SU-DHL-6 (cell line): ENCODE measurements at regions not wholly inside any gene's neighbourhood (a gene's known extent, or its start where the extent isn't known, plus 50 kb on each side); places are given as distances from the start of the nearest gene placed in this dataset.

Source experiments
- H2AFZ ChIP-seq: fragments of 200-600 bp; sonication (generic); 2 replicates; pipeline ENCODE4 v1.6.1; 2014; ENCODE audit warnings: low read depth, mild to moderate bottlenecking, moderate library complexity, mixed read lengths, antibody characterized with exemption, low read length; ENCODE audit not compliant: severe bottlenecking
- H3F3A ChIP-seq: fragments of 200-600 bp; shearing (Covaris generic); 2 replicates; pipeline ENCODE4 v1.6.0; 2016; ENCODE audit warnings: antibody characterized with exemption, mild to moderate bottlenecking; ENCODE audit not compliant: insufficient read depth
- H3K27ac ChIP-seq: fragments of 200-600 bp; sonication (generic); 2 replicates; pipeline ENCODE4 v1.5.1; 2016; ENCODE audit warnings: low read depth, mild to moderate bottlenecking, low read length, moderate library complexity, mixed read lengths
- H3K27me3 ChIP-seq: fragments of 200-600 bp; sonication (generic), shearing (Covaris generic); 2 replicates; pipeline ENCODE4 v1.6.0; 2014; ENCODE audit warnings: mild to moderate bottlenecking, low read length
- H3K36me3 ChIP-seq: fragments of 200-600 bp; sonication (generic); 2 replicates; pipeline ENCODE4 v1.6.1; 2014; ENCODE audit warnings: mild to moderate bottlenecking, low read length, mixed read lengths
- H3K4me2 ChIP-seq: fragments of 300-600, 200-600 bp; shearing (Covaris generic), sonication (generic); 2 replicates; pipeline ENCODE4 v1.6.0; 2014; ENCODE audit warnings: low read length, low read depth, mild to moderate bottlenecking; ENCODE audit not compliant: poor library complexity, severe bottlenecking
- H3K4me3 ChIP-seq: fragments of 200-600 bp; sonication (generic); 2 replicates; pipeline ENCODE4 v1.5.1; 2014; ENCODE audit warnings: antibody characterized with exemption, low read length, mild to moderate bottlenecking, mixed read lengths; ENCODE audit not compliant: insufficient read depth, poor library complexity, severe bottlenecking
- H3K79me2 ChIP-seq: fragments of 200-600 bp; sonication (generic); 2 replicates; pipeline ENCODE4 v1.6.1; 2014; ENCODE audit warnings: mild to moderate bottlenecking, low read length, moderate library complexity; ENCODE audit not compliant: insufficient read depth
- H3K9ac ChIP-seq: fragments of 200-600 bp; sonication (generic); 2 replicates; pipeline ENCODE4 v1.7.0; 2014; ENCODE audit warnings: mild to moderate bottlenecking, low read length
- H3K9me2 ChIP-seq: fragments of 200-600 bp; sonication (generic); replicated peaks from 2 replicates; pipeline ENCODE4 v1.6.1; 2014; ENCODE audit warnings: low read length; ENCODE audit not compliant: insufficient read depth
- H3K9me3 ChIP-seq: fragments of 200-600 bp; sonication (generic); 2 replicates; pipeline ENCODE4 v1.6.1; 2014; ENCODE audit warnings: low read length, mixed read lengths; ENCODE audit not compliant: insufficient read depth
- H4K20me1 ChIP-seq: fragments of 200-600 bp; sonication (generic); 2 replicates; pipeline ENCODE4 v1.6.1; 2014; ENCODE audit warnings: low read depth, mild to moderate bottlenecking, antibody characterized with exemption, low read length, moderate library complexity, mixed read lengths
- CTCF ChIP-seq: fragments of 200-600 bp; sonication (generic); IDR thresholded peaks from one replicate; pipeline ENCODE4 v1.5.1; 2017; ENCODE audit warnings: antibody characterized with exemption, mild to moderate bottlenecking, low read length, moderate library complexity; ENCODE audit not compliant: insufficient read depth, poor library complexity, severe bottlenecking
- EZH2phosphoT487 ChIP-seq: fragments of 200-600 bp; sonication (generic), shearing (Covaris generic); conservative IDR thresholded peaks from 2 replicates; pipeline ENCODE4 v1.6.1; 2018; ENCODE audit warnings: mild to moderate bottlenecking, antibody characterized with exemption, low read length, moderate library complexity, mixed read lengths

- TF ChIP-seq EZH2phosphoT487: no peak
- no peak for TF ChIP-seq CTCF
- no peaks in the 10 kb centered on the region for H3F3A ChIP-seq
- H3K27ac ChIP-seq: no peak overlapping the region
- H2AFZ ChIP-seq: no peak overlapping the region
- H3K36me3 ChIP-seq: no peaks in the 10 kb centered on the region
- no peaks in the 10 kb centered on the region for H3K79me2 ChIP-seq
- no peak overlapping the region for H3K4me3 ChIP-seq
- H3K9ac ChIP-seq: no peak overlapping the region
- no peaks in the 10 kb centered on the region for H4K20me1 ChIP-seq
- no peaks in the 10 kb centered on the region for H3K9me2 ChIP-seq
- no peaks in the 10 kb centered on the region for H3K9me3 ChIP-seq
- no peaks in the 10 kb centered on the region for H3K27me3 ChIP-seq
- no peak overlapping the region for H3K4me2 ChIP-seq
Measured at GRCh38 chr2:64238799-64239198, 94.6 kb upstream of the PELI1 start.

GRCh38 chr2:64243081-64244036, 99.1 kb upstream of the PELI1 start:
- no peaks in the 10 kb centered on the region for H3K9me2 ChIP-seq
- H3F3A ChIP-seq: no peaks in the 10 kb centered on the region
- no peaks in the 10 kb centered on the region for H4K20me1 ChIP-seq
- TF ChIP-seq EZH2phosphoT487 (no peak), CTCF (no peak)
- no peak overlapping the region for H3K9ac ChIP-seq
- no peaks in the 10 kb centered on the region for H3K79me2 ChIP-seq
- no peak overlapping the region for H3K27ac ChIP-seq
- H3K27me3 ChIP-seq: no peaks in the 10 kb centered on the region
- no peak overlapping the region for H3K4me3 ChIP-seq
- no peak overlapping the region for H3K4me2 ChIP-seq
- H2AFZ ChIP-seq: no peak overlapping the region
- H3K9me3 ChIP-seq: no peaks in the 10 kb centered on the region
- peaks cover 6% of the 10 kb centered on the region; the same call in 1 of the 2 replicates for H3K36me3 ChIP-seq

- Histone ChIP-seq H3K79me2 (no peaks in the 10 kb centered on the region), H3K27ac (no peak overlapping the region), H3K9me3 (no peaks in the 10 kb centered on the region), H3K9me2 (no peaks in the 10 kb centered on the region), H2AFZ (no peak overlapping the region), H3K9ac (no peak overlapping the region), H3F3A (no peaks in the 10 kb centered on the region), H3K36me3 (peaks cover 6% of the 10 kb centered on the region; the same call in 1 of the 2 replicates), H3K27me3 (no peaks in the 10 kb centered on the region), H3K4me3 (no peak overlapping the region), H3K4me2 (no peak overlapping the region), H4K20me1 (no peaks in the 10 kb centered on the region)
- TF ChIP-seq CTCF: no peak
- no peak for TF ChIP-seq EZH2phosphoT487
Measured at GRCh38 chr2:64244037-64244416, 99.8 kb upstream of the PELI1 start.
